HepG2 (cell line): ENCODE measurements at regions not wholly inside any gene's neighbourhood (a gene's known extent, or its start where the extent isn't known, plus 50 kb on each side); places are given as distances from the start of the nearest gene placed in this dataset.

Source experiments
- ATAC-seq: fragments of 200-7000 bp; cut with Tn5 transposase; 3 replicates; pipeline ENCODE4 v1.9.1; 2020; ENCODE audit warnings: mild to moderate bottlenecking, moderate library complexity
- BruUV-seq: library from RNA; stranded (reverse); fragments of 400-500 nt; replicated peaks from 2 replicates; lab custom pipeline; 2021; lab: Mats Ljungman, UMichigan
- CTCF ChIA-PET: fragments of 300-600 bp; formaldehyde crosslinking; extraction: SDS; loops from one replicate; lab custom pipeline; 2021; ENCODE audit warnings: low total read pairs, inconsistent platforms, low intra/inter-chr PET ratio; lab: Yijun Ruan, JAX
- POLR2A ChIA-PET: fragments of 350-600 bp; sonication (Branson Sonifier 250); formaldehyde crosslinking; loops from one replicate; lab custom pipeline; 2020; ENCODE audit warnings: antibody characterized with exemption, inconsistent platforms; lab: Yijun Ruan, JAX
- DNase-seq: peaks from one replicate; pipeline ENCODE4 v3.0.0-alpha.2; 2015; ENCODE audit warnings: low spot score
- FAIRE-seq: peaks from 3 replicates; lab custom pipeline; 2011; peaks lifted over from hg19 to GRCh38; lab: Jason Lieb, UNC
- H2AFZ ChIP-seq: one replicate; pipeline ENCODE4 v1.6.1; 2011; ENCODE audit warnings: low read length, inconsistent platforms
- H3K27ac ChIP-seq: fragments of 300-600 bp; 3 replicates; pipeline ENCODE4 v1.8.0; 2011; ENCODE audit warnings: mixed run types, mild to moderate bottlenecking, mixed read lengths, low read length, inconsistent platforms; ENCODE audit not compliant: insufficient read depth; ENCODE audit errors: extremely low read length
- H3K27me3 ChIP-seq, 2 experiments: fragments of 200-600 bp in 1 of 2; 2 replicates in 1 of 2; 3 replicates in 1 of 2; pipeline versions ENCODE4 v1.6.0 to v1.8.0; 2011; ENCODE audit warnings: low read length in 2 of 2, mild to moderate bottlenecking in 2 of 2, moderate library complexity in 2 of 2, inconsistent platforms in 1 of 2; ENCODE audit not compliant: insufficient read depth in 2 of 2, control insufficient read depth in 1 of 2
- H3K36me3 ChIP-seq, 2 experiments: fragments of 200-600 bp in 1 of 2; replicated peaks in 1 of 2; 2 replicates in 1 of 2; 3 replicates in 1 of 2; pipeline versions ENCODE4 v1.5.1 to v1.8.0; 2011; ENCODE audit warnings: low read length in 2 of 2, inconsistent platforms in 1 of 2; ENCODE audit not compliant: insufficient read depth in 2 of 2, control insufficient read depth in 1 of 2
- H3K4me1 ChIP-seq: 2 replicates; pipeline ENCODE4 v1.5.1; 2012; ENCODE audit warnings: low read length, inconsistent platforms; ENCODE audit not compliant: insufficient read depth
- H3K4me2 ChIP-seq: 2 replicates; pipeline ENCODE4 v1.6.0; 2011; ENCODE audit warnings: low read depth, low read length, inconsistent platforms
- H3K4me3 ChIP-seq, 3 experiments: fragments of 200-600 bp in 1 of 3; sonication (generic), shearing (Covaris generic) in 1 of 3; replicated peaks in 1 of 3; 2 replicates each; pipeline ENCODE4 v1.5.1; 2011 to 2016; ENCODE audit warnings: low read length in 3 of 3, inconsistent platforms in 2 of 3, low read depth in 2 of 3, mild to moderate bottlenecking in 2 of 3, control low read depth in 1 of 3, mixed read lengths in 1 of 3; ENCODE audit not compliant: insufficient read depth in 1 of 3
- H3K79me2 ChIP-seq: one replicate; pipeline ENCODE4 v1.6.1; 2011; ENCODE audit warnings: low read length, inconsistent platforms; ENCODE audit not compliant: insufficient read depth
- H3K9ac ChIP-seq: 2 replicates; pipeline ENCODE4 v1.6.0; 2011; ENCODE audit warnings: mild to moderate bottlenecking, low read depth, low read length, inconsistent platforms; ENCODE audit not compliant: insufficient read depth
- H3K9me3 ChIP-seq: 2 replicates; pipeline ENCODE4 v1.5.1; 2012; ENCODE audit warnings: mild to moderate bottlenecking, low read length
- H4K20me1 ChIP-seq: 2 replicates; pipeline ENCODE4 v1.6.0; 2011; ENCODE audit warnings: inconsistent platforms, mild to moderate bottlenecking, low read length, moderate library complexity; ENCODE audit not compliant: insufficient read depth
- ARHGAP35 ChIP-seq: sonication (generic); formaldehyde crosslinking; IDR thresholded peaks from 2 replicates; pipeline ENCODE4 v1.9.0; 2022; ENCODE audit warnings: mild to moderate bottlenecking, inconsistent platforms, moderate library complexity, missing genetic modification reagents, borderline replicate concordance
- CHD2 ChIP-seq: IDR thresholded peaks from 2 replicates; pipeline ENCODE4 v1.6.1; 2011; ENCODE audit warnings: low read depth, low read length, improper control_type of control experiment
- DNMT1 ChIP-seq: sonication (generic); formaldehyde crosslinking; IDR thresholded peaks from 2 replicates; pipeline ENCODE4 v1.5.1; 2020; ENCODE audit warnings: mild to moderate bottlenecking, missing genetic modification reagents
- GLMP ChIP-seq: sonication (generic); formaldehyde crosslinking; IDR thresholded peaks from 2 replicates; pipeline ENCODE4 v1.9.0; 2021; ENCODE audit warnings: missing genetic modification reagents, mild to moderate bottlenecking, borderline replicate concordance
- GZF1 ChIP-seq: sonication (generic); formaldehyde crosslinking; IDR thresholded peaks from 2 replicates; pipeline ENCODE4 v1.5.1; 2020; ENCODE audit warnings: mild to moderate bottlenecking, missing genetic modification reagents
- HMG20B ChIP-seq: conservative IDR thresholded peaks from 2 replicates; pipeline ENCODE4 v1.6.1; 2016; ENCODE audit warnings: missing genetic modification reagents, missing compliant biosample characterization
- NCOA1 ChIP-seq: sonication (generic); formaldehyde crosslinking; IDR thresholded peaks from 2 replicates; pipeline ENCODE4 v1.9.0; 2021; ENCODE audit warnings: missing genetic modification reagents
- SATB2 ChIP-seq: sonication (generic); formaldehyde crosslinking; IDR thresholded peaks from 2 replicates; pipeline ENCODE4 v1.5.0; 2020; ENCODE audit warnings: missing genetic modification reagents
- THAP7 ChIP-seq: sonication (generic); formaldehyde crosslinking; IDR thresholded peaks from 2 replicates; pipeline ENCODE4 v1.8.1; 2023; ENCODE audit warnings: mild to moderate bottlenecking, missing genetic modification reagents
- ZNF124 ChIP-seq: sonication (generic); formaldehyde crosslinking; IDR thresholded peaks from 2 replicates; pipeline ENCODE4 v1.4.0; 2020; ENCODE audit warnings: missing genetic modification reagents
- ZNF138 ChIP-seq: sonication (generic); formaldehyde crosslinking; IDR thresholded peaks from 2 replicates; pipeline ENCODE4 v1.5.0; 2020; ENCODE audit warnings: mild to moderate bottlenecking, low read depth, missing genetic modification reagents
- ZNF224 ChIP-seq: sonication (generic); formaldehyde crosslinking; IDR thresholded peaks from 2 replicates; pipeline ENCODE4 v1.5.0; 2020; ENCODE audit warnings: mild to moderate bottlenecking, missing genetic modification reagents
- ZNF687 ChIP-seq: sonication (generic); formaldehyde crosslinking; IDR thresholded peaks from 2 replicates; pipeline ENCODE4 v1.5.1; 2020; ENCODE audit warnings: mild to moderate bottlenecking, missing genetic modification reagents, moderate library complexity
- ZSCAN22 ChIP-seq: sonication (generic); formaldehyde crosslinking; IDR thresholded peaks from 2 replicates; pipeline ENCODE4 v1.4.0; 2020; ENCODE audit warnings: mild to moderate bottlenecking, missing genetic modification reagents
- ZSCAN25 ChIP-seq: sonication (generic); formaldehyde crosslinking; IDR thresholded peaks from 2 replicates; pipeline ENCODE4 v1.8.0; 2022; ENCODE audit warnings: mild to moderate bottlenecking, missing genetic modification reagents
- WGBS: methylation state at CpG from one replicate; pipeline ENCODE4 v1.1.6; 2017; ENCODE audit warnings: low lambda C conversion rate; 5-methylcytosine and 5-hydroxymethylcytosine counted together
- in situ Hi-C: cut with HindIII; loops from 2 replicates; pipeline ENCODE4 v1.10.0; 2017; ENCODE audit warnings: low pct_unique_long_range_greater_than_20kb; ENCODE audit not compliant: extremely low pct_ligation_motif_present
- intact Hi-C: fragments of 100-400 bp; cut with micrococcal nuclease; formaldehyde crosslinking; loops from one replicate; pipeline ENCODE4 v1.10.0; 2022; ENCODE audit not compliant: unreplicated experiment
- TF ChIP-seq, protein P1 (sequence below): IDR thresholded peaks from 2 replicates; pipeline ENCODE4 v1.6.1; 2016

- peak; percentile 56 for FAIRE-seq
- ChIA-PET POLR2A (interaction anchor here (0.7 to 1.6 kb wide), 3 partner anchors 78 to 1355 kb away, joined by 3 to 4 read pairs (median 4); partner anchors contain the start of gene SPRYD7), CTCF (no interaction called here)
- WGBS = 2% methylated on average over 3 of the region's 3 CpGs
- intact Hi-C loops = loop anchor here (2.0 kb wide), 1 partner anchor 78 kb away; the partner anchor contains the start of gene SPRYD7
- H3K4me3 ChIP-seq = peak overlapping the region in 1 of 3 experiments; percentile 45; a peak in 2 of 6 replicates
- H3K4me1 ChIP-seq = peaks cover 41% of the 10 kb centered on the region
- peak overlapping the region; percentile 74 for H3K4me2 ChIP-seq
- no peaks in the 10 kb centered on the region for H4K20me1 ChIP-seq
- H2AFZ ChIP-seq = no peak overlapping the region
- peak overlapping the region; percentile 57 for H3K9ac ChIP-seq
- peak overlapping the region; percentile 81 for H3K27ac ChIP-seq
- no peaks in the 10 kb centered on the region for H3K36me3 ChIP-seq
- ATAC-seq = peak; percentile 97
- BruUV-seq = TSS peak; percentile 66
- H3K9me3 ChIP-seq = peaks cover 24% of the 10 kb centered on the region
- in situ Hi-C loops = no loop called here
- no peaks in the 10 kb centered on the region for H3K79me2 ChIP-seq
- DNase-seq = peak; percentile 95
- H3K27me3 ChIP-seq = no peaks in the 10 kb centered on the region
- TF ChIP-seq HMG20B (CRISPR knock-in tag) (peak; percentile 78), CHD2 (no peak; the same call in 1 of the 2 replicates), NCOA1 (no peak), ARHGAP35 (CRISPR knock-in tag) (no peak), ZSCAN22 (CRISPR knock-in tag) (no peak), ZNF687 (no peak), THAP7 (CRISPR knock-in tag) (no peak), ZNF124 (no peak), GLMP (no peak), DNMT1 (no peak), GZF1 (CRISPR knock-in tag) (no peak), ZSCAN25 (CRISPR knock-in tag) (no peak), ZNF138 (CRISPR knock-in tag) (no peak), SATB2 (CRISPR knock-in tag) (no peak), ZNF224 (CRISPR knock-in tag) (no peak)
- TF ChIP-seq, protein P1, sequence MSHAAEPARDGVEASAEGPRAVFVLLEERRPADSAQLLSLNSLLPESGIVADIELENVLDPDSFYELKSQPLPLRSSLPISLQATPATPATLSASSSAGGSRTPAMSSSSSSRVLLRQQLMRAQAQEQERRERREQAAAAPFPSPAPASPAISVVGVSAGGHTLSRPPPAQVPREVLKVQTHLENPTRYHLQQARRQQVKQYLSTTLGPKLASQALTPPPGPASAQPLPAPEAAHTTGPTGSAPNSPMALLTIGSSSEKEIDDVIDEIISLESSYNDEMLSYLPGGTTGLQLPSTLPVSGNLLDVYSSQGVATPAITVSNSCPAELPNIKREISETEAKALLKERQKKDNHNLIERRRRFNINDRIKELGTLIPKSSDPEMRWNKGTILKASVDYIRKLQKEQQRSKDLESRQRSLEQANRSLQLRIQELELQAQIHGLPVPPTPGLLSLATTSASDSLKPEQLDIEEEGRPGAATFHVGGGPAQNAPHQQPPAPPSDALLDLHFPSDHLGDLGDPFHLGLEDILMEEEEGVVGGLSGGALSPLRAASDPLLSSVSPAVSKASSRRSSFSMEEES (CRISPR knock-in tag) = peak; percentile 69
Measured at GRCh38 chr13:49858178-49858856, 65.8 kb upstream of the KPNA3 start.
